ENCODE measurements at regions not wholly inside any gene's neighbourhood (a gene's known extent, or its start where the extent isn't known, plus 50 kb on each side); places are given as distances from the start of the nearest gene placed in this dataset.

DNA sequence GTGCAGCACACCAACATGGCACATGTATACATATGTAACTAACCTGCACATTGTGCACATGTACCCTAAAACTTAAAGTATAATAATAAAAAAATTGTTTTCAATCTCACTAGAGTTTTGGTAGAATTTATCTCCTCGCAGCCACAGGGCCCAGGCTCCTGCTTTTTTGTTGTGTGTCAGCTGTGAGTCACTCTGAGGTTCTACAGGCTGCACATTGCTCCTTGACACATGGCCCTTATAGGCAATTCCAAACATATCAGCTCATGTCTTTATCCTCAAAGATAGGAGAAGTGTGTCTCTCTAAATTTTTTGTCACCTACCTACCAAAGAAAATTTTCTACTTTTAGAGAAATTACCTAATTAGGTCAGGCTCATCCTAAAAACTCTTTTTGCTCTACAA, 252.1 kb upstream of the ADGRL3 start:
- FAIRE-seq: no peak
- TF ChIP-seq RB1 (IDR thresholded peaks at IDR 0.05; ENCODE audit: borderline replicate concordance) (no peak), ZNF274 (IDR thresholded peaks at IDR 0.05; ENCODE audit: insufficient read depth, insufficient read length) (no peak), CBX5 (IDR thresholded peaks at IDR 0.05; ENCODE audit: low read depth) (no peak), SMARCA5 (IDR thresholded peaks at IDR 0.05) (no peak), RAD51 (IDR thresholded peaks at IDR 0.05) (no peak), RBBP5 (conservative IDR thresholded peaks at IDR 0.05) (no peak), ZNF384 (IDR thresholded peaks at IDR 0.05; ENCODE audit: borderline replicate concordance, low read depth, low read length) (no peak), NFYA (IDR thresholded peaks at IDR 0.05; ENCODE audit: borderline replicate concordance, low read depth, low read length) (no peak), YY1 (IDR thresholded peaks at IDR 0.05; ENCODE audit: low read depth, low read length) (no peak), CHD1 (IDR thresholded peaks at IDR 0.05; ENCODE audit: low read depth, low read length) (no peak), RCOR1 (conservative IDR thresholded peaks at IDR 0.05; ENCODE audit: low read depth, low read length) (no peak), JUND (IDR thresholded peaks at IDR 0.05; ENCODE audit: low read depth, low read length) (no peak), EP300 (IDR thresholded peaks at IDR 0.05; ENCODE audit: borderline replicate concordance in 1 of 2, control insufficient read depth in 1 of 2, low read depth in 2 of 2, low read length in 2 of 2) (no peak), ETV6 (conservative IDR thresholded peaks at IDR 0.05 in 1 of 2, IDR thresholded peaks at IDR 0.05 in 1 of 2; ENCODE audit: borderline replicate concordance in 1 of 2, low read depth in 1 of 2) (no peak), BACH1 (IDR thresholded peaks at IDR 0.05; ENCODE audit: borderline replicate concordance) (no peak), GABPA (IDR thresholded peaks at IDR 0.05; ENCODE audit: low read depth) (no peak)
- TF ChIP-seq, protein P1, sequence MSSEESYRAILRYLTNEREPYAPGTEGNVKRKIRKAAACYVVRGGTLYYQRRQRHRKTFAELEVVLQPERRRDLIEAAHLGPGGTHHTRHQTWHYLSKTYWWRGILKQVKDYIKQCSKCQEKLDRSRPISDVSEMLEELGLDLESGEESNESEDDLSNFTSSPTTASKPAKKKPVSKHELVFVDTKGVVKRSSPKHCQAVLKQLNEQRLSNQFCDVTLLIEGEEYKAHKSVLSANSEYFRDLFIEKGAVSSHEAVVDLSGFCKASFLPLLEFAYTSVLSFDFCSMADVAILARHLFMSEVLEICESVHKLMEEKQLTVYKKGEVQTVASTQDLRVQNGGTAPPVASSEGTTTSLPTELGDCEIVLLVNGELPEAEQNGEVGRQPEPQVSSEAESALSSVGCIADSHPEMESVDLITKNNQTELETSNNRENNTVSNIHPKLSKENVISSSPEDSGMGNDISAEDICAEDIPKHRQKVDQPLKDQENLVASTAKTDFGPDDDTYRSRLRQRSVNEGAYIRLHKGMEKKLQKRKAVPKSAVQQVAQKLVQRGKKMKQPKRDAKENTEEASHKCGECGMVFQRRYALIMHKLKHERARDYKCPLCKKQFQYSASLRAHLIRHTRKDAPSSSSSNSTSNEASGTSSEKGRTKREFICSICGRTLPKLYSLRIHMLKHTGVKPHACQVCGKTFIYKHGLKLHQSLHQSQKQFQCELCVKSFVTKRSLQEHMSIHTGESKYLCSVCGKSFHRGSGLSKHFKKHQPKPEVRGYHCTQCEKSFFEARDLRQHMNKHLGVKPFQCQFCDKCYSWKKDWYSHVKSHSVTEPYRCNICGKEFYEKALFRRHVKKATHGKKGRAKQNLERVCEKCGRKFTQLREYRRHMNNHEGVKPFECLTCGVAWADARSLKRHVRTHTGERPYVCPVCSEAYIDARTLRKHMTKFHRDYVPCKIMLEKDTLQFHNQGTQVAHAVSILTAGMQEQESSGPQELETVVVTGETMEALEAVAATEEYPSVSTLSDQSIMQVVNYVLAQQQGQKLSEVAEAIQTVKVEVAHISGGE (CRISPR knock-in tag; IDR thresholded peaks at IDR 0.05): no peak

More for the DNA sequence above, 252.1 kb upstream of the ADGRL3 start:
- ChIA-PET CTCF (no interaction called here), RAD21 (ENCODE audit: unreplicated experiment) (no interaction called here), SMC1A (ENCODE audit: uncharacterized antibody, unreplicated experiment) (interaction anchor here (1.0 kb wide), 1 partner anchor 11 kb away, joined by 3 read pairs; no protein-coding TSS in a partner anchor), POLR2A (no interaction called here)
- no peaks in the 10 kb centered on the region for H3K27me3 ChIP-seq (replicated peaks in 1 of 2; ENCODE audit: control insufficient read depth in 2 of 2, insufficient read depth in 2 of 2, low read length in 1 of 2)
- H2AFZ ChIP-seq (ENCODE audit: control insufficient read depth, low read depth, low read length): no peak overlapping the region
- H3K4me1 ChIP-seq (ENCODE audit: control insufficient read depth, insufficient read depth, low read length): no peaks in the 10 kb centered on the region
- no peak overlapping the region for H3K9ac ChIP-seq (ENCODE audit: control insufficient read depth, insufficient read depth, low read length)
- in situ Hi-C loops (cut with MboI) (no loop called here), intact Hi-C loops (cut with micrococcal nuclease; ENCODE audit: unreplicated experiment) (no loop called here)
- H3K79me2 ChIP-seq (ENCODE audit: control insufficient read depth, insufficient read depth, low read length): no peaks in the 10 kb centered on the region
- no peaks in the 10 kb centered on the region for H3K36me3 ChIP-seq (ENCODE audit: control insufficient read depth in 2 of 2, insufficient read depth in 2 of 2, low read length in 1 of 2)
- no peak overlapping the region for H3K4me2 ChIP-seq (ENCODE audit: control insufficient read depth, insufficient read depth)
- DNase-seq (ENCODE audit: low read depth, low spot score): no peak
- no TSS peak for BruUV-seq (replicated peaks)
- ATAC-seq: no peak
- 0% methylated on average over 1 of the region's 1 CpG for WGBS (ENCODE audit: insufficient coverage, insufficient replicate concordance, low lambda C conversion rate, missing lambda C conversion rate)
- no peaks in the 10 kb centered on the region for H4K20me1 ChIP-seq (ENCODE audit: control insufficient read depth, insufficient read depth)
- H3K9me3 ChIP-seq (replicated peaks; ENCODE audit: control insufficient read depth, insufficient read depth, low read length): no peaks in the 10 kb centered on the region
- no peak overlapping the region for H3K4me3 ChIP-seq
- H3K27ac ChIP-seq (ENCODE audit: control insufficient read depth, insufficient read depth): no peak overlapping the region

Measured in GM12878 (cell line).